HG02852 (cell line): ENCODE measurements at regions not wholly inside any gene's neighbourhood (a gene's known extent, or its start where the extent isn't known, plus 50 kb on each side); places are given as distances from the start of the nearest gene placed in this dataset.
"Not testable (repeated sequence)": the region's sequence is repeated elsewhere in the genome, so short reads cannot be mapped to it uniquely, and the experiment has no call there.

ENCODE experiments used
- ATAC-seq: cut with Tn5 transposase; IDR thresholded peaks from one replicate; pipeline ENCODE4 v1.9.1; 2021; ENCODE audit warnings: mild to moderate bottlenecking, moderate library complexity; ENCODE audit not compliant: unreplicated experiment

DNA sequence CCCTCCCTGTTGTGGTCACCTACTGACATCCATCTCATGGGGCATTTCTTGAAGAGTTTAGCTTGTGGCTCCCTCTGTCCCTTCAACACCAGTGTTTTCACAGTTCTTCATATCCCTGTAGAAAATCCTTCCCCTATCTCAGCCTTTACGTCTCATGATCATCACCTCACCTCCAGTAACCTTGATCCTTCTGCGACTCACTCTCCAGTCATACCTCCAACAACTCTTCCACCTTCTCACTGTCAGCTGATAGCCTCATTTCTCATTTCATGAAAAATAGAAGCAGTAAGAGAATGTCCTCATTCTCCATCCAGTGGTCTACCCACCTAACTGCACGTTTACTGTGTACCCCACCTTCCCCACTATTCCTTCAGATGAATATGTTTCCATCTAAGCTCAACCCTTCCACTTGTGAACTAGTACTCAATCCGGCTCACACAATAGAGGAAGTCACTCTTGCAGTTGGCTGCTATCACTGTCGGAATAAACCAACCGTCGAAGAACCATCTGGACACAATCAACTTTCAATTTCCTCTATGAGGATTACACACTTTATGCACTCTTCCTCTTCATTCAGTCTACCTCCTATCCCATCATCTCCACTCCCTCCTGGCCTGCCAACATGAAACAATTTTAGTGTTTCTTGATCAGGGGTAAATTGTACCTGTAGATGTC, 256.0 kb downstream of the AHR start:
- ATAC-seq = no peak

DNA sequence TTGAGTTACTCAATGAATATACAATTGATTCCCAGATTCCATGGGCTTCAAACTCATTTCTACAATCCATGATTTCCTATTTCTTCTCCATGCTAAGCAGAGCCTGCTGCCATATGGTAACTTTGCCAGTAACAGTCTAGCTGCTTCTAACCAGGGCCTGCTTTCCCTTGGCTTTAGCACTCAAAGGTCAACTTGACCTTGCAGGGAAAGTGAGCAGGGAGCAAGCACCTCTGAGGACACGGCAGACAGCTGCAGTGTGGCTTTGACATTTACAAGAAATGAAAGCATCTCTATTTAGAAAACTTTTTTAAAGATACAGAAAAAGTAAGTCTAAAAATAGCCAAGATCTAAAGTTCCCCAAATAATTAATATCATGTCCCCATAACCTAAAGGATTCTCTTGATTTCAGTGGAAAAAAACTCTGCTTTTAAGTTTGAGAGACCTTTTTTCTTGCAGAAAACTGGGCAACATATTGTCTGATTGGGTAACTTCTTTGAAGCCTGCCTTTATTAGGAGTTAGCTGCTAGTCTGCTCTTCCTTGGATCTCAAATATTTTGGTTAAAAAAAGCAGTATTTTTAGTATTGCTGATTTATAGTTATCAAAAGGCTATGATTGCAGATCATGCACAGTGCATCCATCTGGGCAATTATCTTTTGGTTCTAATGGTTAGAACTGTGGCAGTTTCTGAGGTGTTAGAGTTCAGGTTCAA, 257.9 kb downstream of the AHR start:
- no peak for ATAC-seq

- ATAC-seq = no peak
Observed at GRCh38 chr7:17557251-17557671, 258.8 kb downstream of the AHR start.

- no peak for ATAC-seq
Observed at GRCh38 chr7:17558135-17558534, 259.7 kb downstream of the AHR start.

DNA sequence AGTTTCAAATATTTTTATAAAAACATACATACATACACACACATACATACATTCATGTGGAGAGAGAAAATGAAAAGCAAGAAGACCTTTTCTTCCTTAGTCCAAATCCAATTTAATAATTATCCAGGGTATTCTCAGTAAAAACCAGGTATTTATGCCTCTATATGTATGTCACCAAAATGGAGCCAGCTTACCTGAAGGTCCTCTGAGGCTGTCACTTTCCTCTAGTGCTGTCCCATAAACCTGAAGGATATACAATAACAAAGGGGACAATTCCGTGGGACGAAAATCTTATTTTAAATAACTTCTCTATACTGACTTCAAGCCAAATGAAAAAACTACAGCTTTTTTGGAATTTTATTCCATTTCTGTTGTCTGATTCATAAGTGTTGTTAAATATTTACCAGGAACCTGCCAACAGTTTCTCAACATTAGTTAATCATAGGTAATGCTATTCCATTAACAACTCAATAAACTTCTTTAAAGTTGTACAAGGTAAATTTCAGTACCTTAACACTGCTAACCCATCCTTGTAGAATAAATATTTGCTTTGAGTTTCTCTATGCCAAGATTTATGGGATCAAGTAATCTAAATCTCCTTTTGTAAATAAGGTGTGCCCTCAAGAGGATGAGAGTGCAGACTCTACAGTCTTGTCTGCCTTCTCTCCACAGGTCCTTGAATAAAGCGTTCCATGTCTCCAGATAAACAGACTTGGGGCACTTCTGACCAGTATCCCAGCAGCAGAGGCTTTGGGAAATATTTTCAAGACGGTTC, 260.3 kb downstream of the AHR start:
- ATAC-seq = no peak

DNA sequence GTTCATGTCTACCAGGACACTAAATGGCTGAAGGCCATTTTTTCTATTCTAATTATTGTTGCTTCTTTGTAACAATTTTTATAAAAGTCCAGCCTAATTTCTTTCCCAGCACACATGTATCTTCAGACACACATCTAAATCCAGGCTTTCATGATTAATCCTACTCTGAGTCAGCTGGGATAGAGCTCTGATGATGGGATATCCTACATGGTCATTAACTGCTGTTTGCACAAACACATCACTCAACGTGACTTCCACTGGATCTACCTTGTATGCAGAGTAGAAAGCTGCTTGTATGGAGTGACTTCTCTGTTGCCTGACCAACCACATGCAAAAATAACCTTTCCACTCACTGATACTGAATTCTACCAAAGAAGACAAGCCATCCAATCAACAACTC, 260.9 kb downstream of the AHR start:
- ATAC-seq = no peak

- no peak for ATAC-seq
Observed at GRCh38 chr7:17560516-17560915, 262.1 kb downstream of the AHR start.

GRCh38 chr7:17560966-17561365, 262.5 kb downstream of the AHR start:
- ATAC-seq = no peak

DNA sequence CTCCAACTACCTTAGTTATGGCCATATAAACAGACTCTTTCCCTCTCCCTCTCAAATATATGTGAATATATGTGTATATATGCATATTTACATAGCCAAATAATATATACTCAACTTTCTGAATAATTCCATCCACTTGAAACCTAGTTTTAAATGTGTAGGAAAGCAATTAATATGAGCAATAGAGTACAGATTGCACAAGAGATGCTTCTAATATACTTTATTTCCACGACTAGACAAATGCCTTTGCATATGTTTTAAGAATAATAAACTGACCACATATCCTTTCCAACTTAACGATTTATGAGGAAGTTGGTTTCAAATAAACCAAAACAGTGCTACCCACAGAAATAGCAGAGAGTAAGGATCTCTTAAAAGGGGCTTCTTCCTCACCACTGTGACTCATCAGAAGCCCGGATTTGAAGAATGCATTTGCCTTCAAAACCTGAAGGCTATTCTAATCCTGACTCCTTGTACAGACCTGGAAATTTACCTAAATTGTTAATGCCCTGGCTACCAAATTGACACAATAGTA, 266.3 kb downstream of the AHR start:
- ATAC-seq = no peak

GRCh38 chr7:17580141-17580540, 281.7 kb downstream of the AHR start:
- ATAC-seq = no peak

- no peak for ATAC-seq
Observed at GRCh38 chr7:17580856-17581255, 282.4 kb downstream of the AHR start.

GRCh38 chr7:17581301-17581700, 282.8 kb downstream of the AHR start:
- ATAC-seq = no peak

GRCh38 chr7:17582696-17583095, 284.2 kb downstream of the AHR start:
- not testable (repeated sequence) for ATAC-seq

GRCh38 chr7:17583786-17584185, 285.3 kb downstream of the AHR start:
- no peak for ATAC-seq

GRCh38 chr7:17584822-17585221, 286.4 kb downstream of the AHR start:
- no peak for ATAC-seq

- no peak for ATAC-seq
Observed at GRCh38 chr7:17586711-17587110, 288.3 kb downstream of the AHR start.

DNA sequence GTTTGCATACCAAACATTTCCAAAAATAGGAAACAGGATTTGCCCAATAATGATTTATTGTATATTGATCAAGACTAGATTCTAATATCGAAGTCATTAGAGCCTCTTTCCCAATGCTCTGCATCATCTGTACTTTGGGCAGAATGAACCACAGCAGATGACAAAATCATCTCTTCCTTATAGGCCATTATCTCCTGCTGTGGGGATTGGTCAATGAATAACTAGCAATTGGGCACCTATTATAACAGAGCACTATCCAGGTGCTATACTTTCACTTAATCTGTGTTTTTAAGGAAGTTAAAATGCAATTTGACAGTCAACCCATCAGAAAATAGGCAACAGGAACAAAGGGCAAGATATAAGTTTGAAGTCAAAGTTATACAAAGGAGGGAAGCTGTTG, 290.3 kb downstream of the AHR start:
- ATAC-seq = no peak

DNA sequence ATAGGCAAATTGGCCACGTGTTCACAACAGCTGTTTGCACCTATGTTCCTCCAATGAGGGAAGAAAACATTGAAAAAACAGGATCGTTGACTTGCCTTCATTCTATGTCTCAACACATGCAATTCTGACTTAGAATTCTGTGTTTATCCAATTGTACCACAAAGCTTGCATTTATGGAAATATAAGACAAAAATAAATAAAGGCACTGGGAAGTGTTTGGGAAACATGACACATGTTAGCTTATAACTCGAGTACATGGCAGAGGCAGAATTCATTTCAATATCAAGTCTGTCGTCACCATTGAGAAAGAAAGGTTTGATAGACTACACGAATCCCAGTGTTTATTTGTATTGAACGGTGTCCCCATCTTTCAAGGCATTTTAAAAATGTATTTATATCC, 291.2 kb downstream of the AHR start:
- no peak for ATAC-seq

- ATAC-seq = no peak
Observed at GRCh38 chr7:17590221-17590620, 291.8 kb downstream of the AHR start.

DNA sequence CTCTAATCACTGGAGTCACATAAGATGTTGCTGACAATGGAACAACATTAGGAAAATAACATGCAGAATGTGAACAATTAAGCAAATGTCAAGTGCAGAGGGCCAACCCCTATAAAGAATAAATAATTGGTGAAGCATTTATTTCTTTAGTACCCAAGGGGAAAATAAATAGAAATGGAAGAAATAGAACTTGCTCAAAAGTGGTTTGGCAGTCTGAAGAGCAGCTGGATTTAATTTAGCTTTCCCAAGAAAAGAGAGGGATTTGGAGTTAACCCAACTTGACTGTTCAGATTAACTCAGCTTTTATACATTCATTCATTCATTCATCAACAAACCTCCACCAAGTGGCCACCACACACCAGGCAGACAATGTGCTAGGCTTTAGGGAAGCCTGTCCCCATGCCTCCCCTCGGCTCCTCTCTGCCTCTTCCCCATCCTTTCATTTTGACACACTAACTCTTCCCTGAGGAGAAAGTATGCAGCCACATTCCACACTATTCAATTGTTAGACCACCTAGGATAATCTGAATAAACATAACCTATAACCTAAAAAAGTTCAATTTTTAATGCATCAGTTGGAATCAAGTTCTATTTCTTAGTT, 295.5 kb downstream of the AHR start:
- no peak for ATAC-seq

GRCh38 chr7:17595546-17595945, 297.1 kb downstream of the AHR start:
- no peak for ATAC-seq
